Limb (tissue), 2 donors: ENCODE measurements at regions not wholly inside any gene's neighbourhood (a gene's known extent, or its start where the extent isn't known, plus 50 kb on each side); places are given as distances from the start of the nearest gene placed in this dataset.
A peak's percentile ranks its signal among the peaks of the same experiment; 100 is the strongest.

Experiments used
- DNase-seq, 2 donors: peaks; one replicate each; pipeline ENCODE4 v3.0.0-alpha.2; 2016; ENCODE audit errors: extremely low spot score in 2 of 2

DNA sequence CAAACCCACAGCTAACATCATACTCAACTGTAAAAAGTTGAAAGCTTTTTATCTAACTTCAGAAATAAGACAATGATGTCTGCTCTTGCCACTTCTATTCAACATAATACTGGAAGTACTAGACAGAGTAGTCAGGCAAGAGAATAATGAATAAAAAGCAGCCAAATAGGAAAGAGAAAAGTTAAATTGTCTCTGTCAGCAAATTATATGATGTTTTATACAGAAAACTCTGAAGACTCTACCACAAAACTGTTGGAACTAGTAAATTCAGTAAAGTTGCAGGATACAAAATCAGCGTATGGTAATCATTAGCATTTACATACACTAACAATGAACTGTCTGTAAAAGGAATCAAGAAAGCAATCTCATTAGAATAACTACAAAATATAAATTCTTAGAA lies 752.9 kb upstream of the CT83 start:
- DNase-seq, result no peak

DNA sequence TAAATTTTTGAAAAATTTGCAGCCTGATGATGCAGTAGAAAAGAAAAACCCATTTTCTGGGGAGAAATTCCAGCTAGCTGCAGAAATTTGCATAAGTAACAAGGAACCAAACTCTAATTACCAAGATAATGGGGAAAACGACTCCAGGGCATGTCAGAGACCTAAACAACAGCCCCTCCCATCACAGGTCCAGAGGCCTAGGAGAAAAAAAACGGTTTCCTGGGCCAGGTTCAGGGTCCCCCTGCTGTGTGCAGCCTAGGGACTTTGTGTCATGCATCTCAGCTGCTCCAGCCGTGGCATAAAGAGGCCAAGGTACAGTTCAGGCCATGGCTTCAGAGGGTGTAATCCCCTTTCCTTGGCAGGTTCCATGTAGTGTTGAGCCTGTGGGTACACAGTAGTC lies 733.7 kb upstream of the CT83 start:
- no peak for DNase-seq

DNA sequence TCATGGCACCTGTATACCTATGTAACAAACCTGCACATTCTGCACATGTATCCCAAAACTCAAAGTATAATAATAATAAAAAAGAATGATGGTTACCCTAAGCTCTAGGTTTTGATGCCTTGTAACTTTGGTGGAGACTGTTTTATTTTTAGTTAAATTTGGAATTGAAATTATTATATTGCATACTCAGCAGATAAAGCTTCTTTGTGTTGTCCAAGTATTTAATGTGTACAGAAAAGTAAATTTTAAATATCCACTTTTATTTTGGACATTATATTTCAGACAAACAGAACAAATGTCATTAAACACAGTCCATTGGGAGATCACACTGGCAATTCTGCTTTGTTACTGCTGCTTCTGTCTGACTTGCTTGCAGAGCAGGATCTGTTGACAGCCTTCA lies 684.5 kb upstream of the CT83 start:
- DNase-seq, result no peak

DNA sequence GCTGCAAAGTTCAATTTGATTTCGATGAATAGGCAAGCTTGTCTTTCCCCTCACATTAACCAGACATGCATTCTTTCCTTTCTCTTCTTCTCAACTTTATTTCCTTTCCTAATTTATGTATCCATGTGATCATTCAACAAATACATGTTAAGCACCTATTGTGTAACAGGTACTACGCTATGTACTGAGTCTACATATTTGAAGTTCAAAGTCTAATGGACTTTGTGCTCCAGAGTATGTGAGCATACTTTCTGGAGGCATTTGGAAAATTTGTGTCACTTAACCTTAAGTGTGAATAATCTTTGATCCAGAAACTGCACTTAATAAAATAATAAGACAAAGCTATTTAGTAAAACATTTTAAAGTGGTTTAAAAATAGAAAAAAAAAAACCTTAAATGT lies 675.3 kb upstream of the CT83 start:
- no peak for DNase-seq

DNA sequence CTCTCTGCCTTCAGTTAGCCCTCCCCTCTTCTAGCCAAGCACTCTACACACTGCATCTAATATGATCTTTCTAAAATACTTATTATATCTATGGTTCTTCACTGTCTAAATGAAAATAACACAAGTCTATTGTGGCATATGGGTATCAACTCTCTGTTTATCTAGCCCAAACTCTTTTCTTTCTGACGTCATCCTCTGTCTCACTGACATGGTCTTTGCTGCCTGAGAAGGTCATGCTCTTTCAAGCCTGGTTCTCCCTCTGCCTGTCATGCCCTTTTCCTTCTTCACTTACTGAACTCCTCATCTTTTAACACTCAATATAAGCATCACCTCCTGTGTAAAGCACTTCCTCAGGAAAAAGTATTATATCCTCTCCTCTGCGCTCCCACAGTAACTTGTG lies 672.2 kb upstream of the CT83 start:
- no peak for DNase-seq

DNA sequence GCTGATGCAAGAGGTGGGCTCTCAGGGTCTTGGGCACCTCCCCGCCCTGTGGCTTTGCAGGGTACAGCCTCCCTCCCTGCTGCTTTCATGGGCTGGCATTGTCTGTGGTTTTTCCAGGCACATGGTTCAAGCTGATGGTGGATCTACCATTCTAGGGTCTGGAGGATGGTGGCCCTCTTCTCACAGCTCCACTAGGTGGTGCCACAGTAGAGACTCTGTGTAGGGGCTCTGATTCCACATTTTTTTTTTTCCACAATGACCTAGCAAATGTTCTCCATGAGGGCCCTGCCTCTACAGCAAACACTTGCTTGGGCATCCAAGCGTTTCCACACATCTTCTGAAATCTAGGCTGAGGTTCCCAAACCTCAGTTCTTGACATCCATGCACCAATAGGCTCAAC lies 657.9 kb upstream of the CT83 start:
- DNase-seq, result no peak

DNA sequence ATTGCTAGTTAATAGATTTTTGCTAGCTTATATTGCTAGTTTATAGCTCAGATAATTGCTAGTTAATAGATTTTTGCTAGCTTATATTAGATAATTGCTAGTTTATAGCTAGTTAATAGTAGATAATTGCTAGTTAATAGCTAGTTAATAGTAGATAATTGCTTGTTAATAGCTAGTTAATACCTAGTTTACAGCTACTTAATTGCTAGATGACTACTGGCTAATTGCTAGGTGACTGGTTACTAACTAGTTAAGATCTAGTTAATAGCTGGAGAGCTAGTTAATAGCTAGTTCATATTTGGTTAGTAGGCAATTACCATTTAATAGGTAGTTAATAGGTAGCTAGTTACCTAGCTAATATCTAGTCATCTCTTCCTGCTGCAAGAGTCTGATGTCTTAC lies 633.8 kb upstream of the CT83 start:
- DNase-seq, result no peak

DNA sequence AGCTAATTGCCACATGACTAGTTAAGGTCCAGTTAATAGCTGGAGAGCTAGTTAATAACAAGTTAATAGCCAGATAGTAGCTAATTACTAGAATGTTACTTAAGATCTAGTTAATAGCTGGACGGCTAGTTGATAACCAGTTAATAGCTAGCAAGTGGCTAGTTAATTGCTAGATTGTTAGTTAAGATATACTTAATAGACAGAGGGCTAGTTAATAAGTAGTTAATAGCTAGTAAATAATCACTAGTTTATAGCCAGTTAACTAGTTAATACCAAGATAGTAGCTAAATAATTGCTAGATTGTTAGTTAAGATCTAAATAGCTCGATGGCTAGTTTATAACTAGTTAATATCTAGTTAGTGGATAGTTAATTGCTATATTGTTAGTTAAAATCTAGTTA lies 632.6 kb upstream of the CT83 start:
- no peak for DNase-seq

DNA sequence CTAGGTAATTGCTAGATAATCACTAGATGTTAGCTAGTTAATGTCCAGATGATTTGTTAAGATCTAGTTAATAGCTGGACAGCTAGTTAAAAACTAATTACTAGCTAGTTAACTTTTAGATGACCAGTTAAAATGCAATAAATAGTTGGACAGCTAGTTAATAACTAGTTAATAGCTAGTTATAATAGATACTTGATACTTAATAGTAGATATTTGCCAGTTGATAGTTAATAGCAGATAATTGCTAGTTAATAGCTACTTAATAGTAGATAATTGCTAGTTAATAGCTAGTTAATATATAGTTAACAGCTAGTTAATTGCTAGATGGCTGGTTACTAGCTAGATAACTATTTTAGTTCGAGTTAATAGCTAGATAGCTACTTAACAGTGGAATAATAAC lies 631.4 kb upstream of the CT83 start:
- DNase-seq, result no peak

DNA sequence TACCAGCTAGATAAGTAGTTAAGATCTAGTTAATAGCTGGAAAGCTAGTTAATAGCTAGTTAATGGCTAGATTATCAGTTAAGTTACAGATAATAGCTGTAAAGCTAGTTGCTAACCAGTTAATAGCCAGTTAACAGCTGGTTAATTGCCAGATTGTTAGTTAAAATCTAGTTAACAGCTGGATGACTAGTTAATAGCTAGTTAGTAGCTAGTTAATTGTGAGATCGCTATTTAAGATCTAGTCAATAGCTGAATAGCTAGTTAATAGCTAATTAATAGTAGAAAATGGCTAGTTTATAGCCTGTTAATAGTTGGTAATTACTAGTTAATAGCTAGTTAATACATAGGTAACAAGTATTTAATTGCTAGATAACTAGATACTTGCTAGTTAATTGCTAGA lies 630.5 kb upstream of the CT83 start:
- no peak for DNase-seq

DNA sequence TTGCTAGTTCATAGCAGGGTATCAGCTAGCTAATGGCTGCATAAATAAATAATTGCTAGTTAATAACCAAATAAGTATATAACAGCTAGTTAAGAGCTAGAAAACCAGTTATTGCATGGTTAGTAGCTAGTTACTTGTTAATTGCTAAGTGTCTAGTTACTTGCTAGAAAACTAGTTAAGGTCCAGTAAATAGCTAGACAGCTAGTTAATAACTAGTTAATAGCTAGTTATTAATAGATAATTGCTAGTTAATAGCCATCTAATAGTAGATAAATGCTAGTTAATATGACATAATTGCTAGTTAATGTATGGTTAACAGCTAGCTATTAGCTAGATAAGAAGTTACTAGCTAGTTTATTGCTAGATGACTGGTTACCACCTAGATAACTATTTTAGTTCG lies 629.9 kb upstream of the CT83 start:
- DNase-seq, result no peak

DNA sequence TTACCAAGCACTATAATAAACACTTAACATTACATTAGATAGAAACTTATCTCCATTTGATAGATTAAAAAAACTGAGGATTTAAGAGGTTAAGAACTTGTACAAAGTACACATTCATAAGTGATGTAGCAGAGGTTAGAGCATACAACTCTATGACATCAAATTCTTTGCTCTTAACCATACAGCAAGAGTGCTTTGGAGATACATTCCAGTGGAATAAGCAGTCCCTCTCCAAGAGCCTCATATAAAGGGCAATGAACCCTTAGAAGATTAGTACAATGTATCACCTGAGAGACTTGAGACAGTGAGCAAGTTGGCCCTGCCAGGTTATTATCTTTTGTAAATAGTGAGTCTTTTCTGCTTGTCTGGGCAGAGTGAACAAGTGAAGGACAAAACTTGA lies 600.4 kb upstream of the CT83 start:
- no peak for DNase-seq

DNA sequence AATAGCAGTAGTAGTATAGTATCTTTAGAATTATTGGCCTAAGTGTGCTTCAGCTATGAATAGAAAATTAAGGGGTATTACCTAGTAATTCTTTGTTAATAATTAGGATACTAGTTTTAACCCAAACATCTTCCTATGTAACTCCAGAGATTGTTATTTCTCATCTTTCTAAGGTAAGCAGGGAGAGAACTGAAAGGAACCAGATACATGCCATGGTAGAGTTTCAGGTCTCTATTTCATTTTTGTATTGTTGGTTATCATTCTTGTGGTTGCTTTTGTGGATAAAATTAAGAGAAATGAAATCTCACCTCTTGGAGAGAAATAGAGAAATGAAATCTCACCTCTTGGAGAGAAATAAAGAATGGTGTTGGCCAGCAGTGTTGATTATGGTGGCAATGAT lies 597.1 kb upstream of the CT83 start:
- DNase-seq, result no peak

DNA sequence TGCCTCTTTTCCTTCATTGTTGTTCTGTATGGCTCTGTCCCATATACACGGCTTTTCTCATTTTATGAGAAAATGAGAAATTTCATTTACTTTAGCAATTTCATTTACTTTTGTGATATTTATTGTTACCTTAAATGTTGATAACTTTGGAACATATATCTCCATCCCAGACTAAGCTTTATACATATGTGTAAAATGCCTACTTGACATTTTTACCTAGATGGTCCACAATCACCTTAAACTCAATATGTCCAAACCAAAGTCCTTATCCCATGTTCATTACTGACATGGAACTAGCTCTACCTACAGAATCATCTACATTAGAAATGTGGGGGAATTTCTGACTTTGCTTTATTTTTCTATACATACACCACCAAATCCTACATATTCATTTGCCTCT lies 590.5 kb upstream of the CT83 start:
- DNase-seq, result no peak

DNA sequence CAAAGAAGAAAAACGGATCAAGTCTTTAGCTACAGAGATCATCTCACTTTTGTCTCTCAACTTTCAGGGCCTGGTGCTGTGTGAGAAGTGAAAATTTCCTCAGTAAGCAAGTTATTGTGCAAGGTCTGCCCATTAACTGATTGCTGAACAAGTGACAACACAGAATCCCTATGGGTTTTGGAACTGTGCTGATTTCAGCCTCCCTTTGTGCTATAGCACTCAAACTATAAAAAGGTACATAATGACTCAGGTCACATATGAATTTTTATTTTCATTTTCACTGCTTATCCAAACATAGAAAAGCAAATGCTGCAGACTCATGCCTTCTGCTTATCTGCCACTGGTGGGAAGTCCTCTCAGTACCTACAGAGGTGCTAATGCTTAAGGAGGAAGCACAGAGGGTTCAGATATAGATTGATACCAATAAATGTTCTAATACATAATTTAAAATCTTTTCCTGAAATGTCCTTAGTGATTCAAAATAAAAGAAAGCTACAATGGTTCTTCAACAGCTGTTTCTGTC lies 576.2 kb upstream of the CT83 start:
- DNase-seq, result no peak

DNA sequence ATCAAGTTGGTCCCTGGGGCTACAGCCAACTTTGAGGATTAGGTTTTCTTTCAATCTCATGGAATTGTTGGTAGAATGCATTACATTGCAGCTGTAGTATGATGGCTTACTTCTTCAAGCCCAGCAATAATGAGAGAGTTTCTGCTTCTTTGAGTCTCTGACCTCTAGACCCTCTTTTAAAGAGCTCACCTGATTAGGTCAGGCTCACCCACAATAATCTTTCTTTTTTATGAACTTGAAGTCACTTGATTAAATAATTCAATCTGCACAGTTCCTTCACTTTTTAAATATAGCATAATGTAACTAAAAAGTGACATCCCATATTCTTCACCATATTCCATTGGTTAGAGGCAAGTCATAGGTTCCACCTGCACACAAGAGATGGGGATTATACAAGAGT lies 547.5 kb upstream of the CT83 start:
- no peak for DNase-seq

DNA sequence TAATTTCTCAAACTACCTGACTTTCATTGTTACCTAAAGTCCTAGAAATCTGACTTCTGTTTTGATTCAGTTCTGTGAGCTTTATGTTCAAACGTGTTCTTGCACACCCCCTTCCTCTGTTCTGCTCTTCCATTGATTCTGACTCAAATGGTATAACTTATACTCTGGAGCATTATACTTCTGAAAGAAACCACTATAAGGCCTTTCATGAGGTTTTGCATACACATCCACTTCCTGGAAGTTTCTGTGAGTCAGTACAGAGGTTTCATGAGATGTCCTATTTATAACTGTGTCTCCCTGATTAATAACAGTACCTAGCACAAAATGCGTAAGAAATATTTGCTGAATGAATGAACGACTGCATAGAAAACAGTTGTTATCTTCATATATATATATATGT lies 540.2 kb upstream of the CT83 start:
- no peak for DNase-seq

DNA sequence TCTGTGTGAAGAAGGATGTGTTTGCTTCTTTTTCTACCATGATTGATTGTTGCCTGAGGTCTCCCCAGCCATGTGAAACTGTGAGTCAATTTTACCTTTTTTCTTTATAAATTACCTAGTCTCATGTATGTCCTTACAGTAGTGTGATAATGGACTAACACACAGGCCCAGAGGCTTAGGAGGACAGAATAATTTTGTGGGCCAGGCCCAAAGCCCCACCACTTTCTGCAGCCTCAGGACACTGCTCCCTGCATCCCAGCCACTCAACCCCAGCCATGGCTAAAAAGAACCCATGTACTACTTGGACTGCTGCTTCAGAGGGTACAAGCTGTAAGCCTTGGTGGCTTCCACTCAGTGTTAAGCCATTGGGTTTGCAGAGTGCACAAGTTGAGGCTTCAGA lies 512.7 kb upstream of the CT83 start:
- DNase-seq, result no peak

DNA sequence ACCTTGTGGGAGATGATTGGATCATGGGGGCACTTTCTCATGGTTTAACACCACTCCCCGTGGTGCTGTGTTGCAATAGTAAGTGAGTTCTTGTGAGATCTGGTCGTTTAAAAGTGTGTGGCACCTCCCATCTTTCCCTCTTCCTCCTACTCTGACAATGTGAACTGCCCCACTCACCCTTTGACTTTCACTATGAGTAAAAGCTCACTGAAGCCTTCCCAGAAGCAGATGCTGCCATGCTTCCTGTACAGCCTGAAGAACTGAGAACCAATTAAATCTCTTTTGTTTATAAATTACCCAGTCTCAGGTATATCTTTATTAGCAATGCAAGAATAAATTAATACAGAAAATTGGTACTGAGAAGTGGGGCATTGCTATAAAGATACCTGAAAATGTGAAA lies 509.6 kb upstream of the CT83 start:
- DNase-seq, result no peak

DNA sequence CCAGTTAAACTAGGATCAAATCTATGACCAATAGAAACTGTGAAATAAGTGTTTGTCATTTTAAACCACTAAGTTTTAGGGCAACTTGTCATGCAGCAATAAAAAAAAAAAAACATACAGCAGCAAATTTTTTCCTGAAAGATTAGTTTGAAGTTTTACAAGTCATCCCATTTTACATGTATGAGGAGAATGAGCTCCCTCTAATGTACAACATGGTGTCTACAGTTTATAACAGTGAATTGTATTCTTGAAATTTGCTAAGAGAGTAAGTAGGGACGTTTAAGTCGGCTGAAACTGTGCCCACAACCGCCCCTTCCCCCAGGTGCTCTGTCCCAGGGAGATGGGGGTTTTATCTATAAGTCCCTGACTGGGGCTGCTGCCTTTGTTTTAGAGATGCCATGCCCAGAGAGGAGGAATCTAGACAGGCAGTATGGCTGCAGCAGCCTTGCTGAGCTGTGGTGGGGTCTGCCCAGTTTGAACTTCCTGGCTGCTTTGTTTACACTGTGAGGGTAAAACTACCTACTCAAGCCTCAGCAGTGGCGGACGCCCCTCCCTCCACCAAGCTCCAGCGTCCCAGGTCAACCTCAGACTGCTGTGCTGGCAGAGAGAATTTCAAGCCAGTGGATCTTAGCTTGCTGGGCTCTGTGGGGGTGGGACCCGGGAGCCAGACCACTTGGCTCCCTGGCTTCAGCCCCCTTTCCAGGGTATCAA lies 499.3 kb upstream of the CT83 start:
- DNase-seq, result peak in 1 of 2 donors; percentile 5

DNA sequence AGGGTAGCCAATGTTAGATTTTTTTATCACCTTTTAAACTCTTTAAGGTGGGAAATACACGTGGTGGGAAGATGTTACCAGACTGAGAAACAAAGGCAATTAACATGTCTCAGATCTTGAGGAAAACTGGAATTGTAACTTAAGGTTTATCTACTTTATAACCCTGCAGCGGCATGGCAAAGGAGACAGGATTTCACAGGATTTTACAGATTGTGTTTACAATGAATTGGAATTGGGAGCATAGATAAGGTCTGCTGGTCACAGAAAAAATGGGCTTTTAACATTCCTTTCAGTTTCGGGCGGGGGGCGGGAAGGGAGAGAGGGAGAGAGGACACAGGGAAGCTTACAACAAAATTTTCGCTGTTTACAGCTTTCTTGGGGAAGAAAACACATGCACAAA lies 467.5 kb upstream of the CT83 start:
- no peak for DNase-seq

DNA sequence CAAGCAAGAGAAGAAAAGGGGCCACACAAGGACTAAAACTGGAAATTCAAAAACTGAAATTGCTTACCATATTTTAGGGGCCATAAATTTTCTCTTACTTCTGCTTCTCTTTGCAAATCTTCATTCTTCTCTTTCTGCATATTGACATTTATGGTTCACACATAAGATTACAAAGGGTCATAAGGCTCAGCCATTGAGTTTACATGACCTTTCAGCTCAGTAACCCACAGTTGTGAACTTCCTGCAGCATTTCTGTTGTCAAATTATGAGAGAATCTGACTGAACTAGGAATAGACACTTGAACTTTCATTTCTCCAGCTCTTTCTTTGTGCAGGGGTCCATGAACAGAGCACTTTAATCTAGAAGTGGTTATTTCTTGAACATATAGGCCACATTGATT lies 434.8 kb upstream of the CT83 start:
- no peak for DNase-seq

DNA sequence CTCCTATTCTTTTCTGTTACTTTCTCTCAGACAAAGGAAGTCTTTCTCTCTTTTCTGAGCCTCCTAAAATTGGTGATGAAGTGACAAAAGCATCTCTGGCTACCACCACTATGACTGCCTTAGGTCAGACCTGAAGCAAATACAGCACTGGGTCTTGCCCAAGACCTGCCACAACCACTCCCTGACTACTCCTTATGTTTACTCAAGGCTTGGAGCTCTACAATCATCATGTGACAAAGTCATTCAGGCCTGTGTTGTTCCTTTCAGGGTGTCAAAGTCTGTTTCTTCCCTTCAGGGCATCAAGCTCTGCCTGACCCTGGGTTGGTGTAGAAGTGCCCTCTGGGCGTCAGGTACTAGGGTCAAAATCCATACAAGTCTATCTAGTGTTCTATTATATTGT lies 419.2 kb upstream of the CT83 start:
- DNase-seq, result no peak

DNA sequence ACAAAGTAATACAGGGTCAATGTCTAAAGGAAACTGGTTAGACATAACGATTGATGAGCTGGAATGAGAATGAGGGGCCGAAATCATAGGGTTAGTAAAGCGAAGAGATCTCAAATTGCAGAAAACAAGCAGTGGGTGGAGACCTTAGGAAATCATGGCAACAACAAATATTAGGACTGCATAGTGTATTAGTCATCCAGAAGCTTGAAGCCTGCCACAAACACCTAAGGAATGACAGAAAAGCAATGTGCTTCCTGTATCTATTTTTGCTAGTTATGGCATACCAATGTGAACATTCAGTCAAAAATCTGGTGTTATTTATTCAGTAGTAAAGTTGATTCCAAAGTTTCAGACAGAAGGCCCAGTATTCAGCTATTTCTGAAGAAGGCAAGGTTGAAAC lies 410.9 kb upstream of the CT83 start:
- no peak for DNase-seq
